ENCODE measurements at regions not wholly inside any gene's neighbourhood (a gene's known extent, or its start where the extent isn't known, plus 50 kb on each side); places are given as distances from the start of the nearest gene placed in this dataset.
"Not testable (repeated sequence)": the region's sequence is repeated elsewhere in the genome, so short reads cannot be mapped to it uniquely, and the experiment has no call there.

GRCh38 chr3:86794361-86795065, 196.4 kb downstream of the VGLL3 start:
- peak; percentile 26 for DNase-seq (ENCODE audit: low read depth)

GRCh38 chr3:86793786-86794185, 197.2 kb downstream of the VGLL3 start:
- peak; percentile 90 for DNase-seq (ENCODE audit: low read depth)

- no peak for DNase-seq (ENCODE audit: low read depth)
Observed at GRCh38 chr3:86792316-86792715, 198.6 kb downstream of the VGLL3 start.

- no peak for DNase-seq (ENCODE audit: low read depth)
Observed at GRCh38 chr3:86790884-86791549, 199.9 kb downstream of the VGLL3 start.

GRCh38 chr3:86788371-86788770, 202.6 kb downstream of the VGLL3 start:
- DNase-seq (ENCODE audit: low read depth), result no peak

GRCh38 chr3:86787091-86787490, 203.9 kb downstream of the VGLL3 start:
- DNase-seq (ENCODE audit: low read depth), result no peak

- DNase-seq (ENCODE audit: low read depth), result no peak
Observed at GRCh38 chr3:86785386-86785785, 205.6 kb downstream of the VGLL3 start.

GRCh38 chr3:86782866-86783265, 208.1 kb downstream of the VGLL3 start:
- DNase-seq (ENCODE audit: low read depth), result no peak

- no peak for DNase-seq (ENCODE audit: low read depth)
Observed at GRCh38 chr3:86782286-86782685, 208.7 kb downstream of the VGLL3 start.

- no peak for DNase-seq (ENCODE audit: low read depth)
Observed at GRCh38 chr3:86774082-86774691, 216.8 kb downstream of the VGLL3 start.

GRCh38 chr3:86772699-86773098, 218.2 kb downstream of the VGLL3 start:
- no peak for DNase-seq (ENCODE audit: low read depth)

- DNase-seq (ENCODE audit: low read depth), result no peak
Observed at GRCh38 chr3:86771741-86772512, 219.0 kb downstream of the VGLL3 start.

GRCh38 chr3:86766331-86766730, 224.6 kb downstream of the VGLL3 start:
- no peak for DNase-seq (ENCODE audit: low read depth)

- DNase-seq (ENCODE audit: low read depth), result not testable (repeated sequence)
Observed at GRCh38 chr3:86757322-86758179, 233.4 kb downstream of the VGLL3 start.

- DNase-seq (ENCODE audit: low read depth), result no peak
Observed at GRCh38 chr3:86748015-86748414, 242.9 kb downstream of the VGLL3 start.

GRCh38 chr3:86744051-86744450, 246.9 kb downstream of the VGLL3 start:
- no peak for DNase-seq (ENCODE audit: low read depth)

- DNase-seq (ENCODE audit: low read depth), result no peak
Observed at GRCh38 chr3:86743233-86743632, 247.7 kb downstream of the VGLL3 start.

- no peak for DNase-seq (ENCODE audit: low read depth)
Observed at GRCh38 chr3:86740751-86741150, 250.2 kb downstream of the VGLL3 start.

- DNase-seq (ENCODE audit: low read depth), result no peak
Observed at GRCh38 chr3:86739244-86739643, 251.7 kb downstream of the VGLL3 start.

GRCh38 chr3:86738684-86739083, 252.3 kb downstream of the VGLL3 start:
- DNase-seq (ENCODE audit: low read depth), result no peak

- no peak for DNase-seq (ENCODE audit: low read depth)
Observed at GRCh38 chr3:86737517-86737916, 253.4 kb downstream of the VGLL3 start.

- DNase-seq (ENCODE audit: low read depth), result no peak
Observed at GRCh38 chr3:86733257-86733656, 257.7 kb downstream of the VGLL3 start.

Measured in HS-5 (cell line).